ENCODE measurements at regions not wholly inside any gene's neighbourhood (a gene's known extent, or its start where the extent isn't known, plus 50 kb on each side); places are given as distances from the start of the nearest gene placed in this dataset.

DNA sequence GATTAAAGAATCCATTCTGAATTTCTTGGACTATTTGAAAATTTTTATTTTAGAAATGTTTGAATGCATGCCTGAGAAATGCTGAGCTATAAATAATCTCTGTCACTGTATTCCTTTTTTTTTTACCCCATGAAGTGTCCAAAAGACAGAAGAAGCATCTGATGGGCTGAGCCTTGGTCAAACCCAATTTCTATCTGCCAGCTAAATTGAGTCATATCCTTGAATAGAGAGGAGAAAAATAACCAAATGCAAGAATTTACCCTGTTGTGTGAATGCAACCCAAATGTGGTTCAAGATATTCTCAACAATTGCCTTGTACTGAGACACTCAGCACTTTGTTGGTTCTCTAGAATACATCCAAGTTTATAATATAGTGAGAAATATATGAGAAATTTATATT, 223.5 kb downstream of the UBE2E3 start:
- TF ChIP-seq, protein P1, sequence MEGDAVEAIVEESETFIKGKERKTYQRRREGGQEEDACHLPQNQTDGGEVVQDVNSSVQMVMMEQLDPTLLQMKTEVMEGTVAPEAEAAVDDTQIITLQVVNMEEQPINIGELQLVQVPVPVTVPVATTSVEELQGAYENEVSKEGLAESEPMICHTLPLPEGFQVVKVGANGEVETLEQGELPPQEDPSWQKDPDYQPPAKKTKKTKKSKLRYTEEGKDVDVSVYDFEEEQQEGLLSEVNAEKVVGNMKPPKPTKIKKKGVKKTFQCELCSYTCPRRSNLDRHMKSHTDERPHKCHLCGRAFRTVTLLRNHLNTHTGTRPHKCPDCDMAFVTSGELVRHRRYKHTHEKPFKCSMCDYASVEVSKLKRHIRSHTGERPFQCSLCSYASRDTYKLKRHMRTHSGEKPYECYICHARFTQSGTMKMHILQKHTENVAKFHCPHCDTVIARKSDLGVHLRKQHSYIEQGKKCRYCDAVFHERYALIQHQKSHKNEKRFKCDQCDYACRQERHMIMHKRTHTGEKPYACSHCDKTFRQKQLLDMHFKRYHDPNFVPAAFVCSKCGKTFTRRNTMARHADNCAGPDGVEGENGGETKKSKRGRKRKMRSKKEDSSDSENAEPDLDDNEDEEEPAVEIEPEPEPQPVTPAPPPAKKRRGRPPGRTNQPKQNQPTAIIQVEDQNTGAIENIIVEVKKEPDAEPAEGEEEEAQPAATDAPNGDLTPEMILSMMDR (optimal IDR thresholded peaks at IDR 0.05 in 1 of 3, IDR thresholded peaks at IDR 0.05 in 1 of 3, conservative IDR thresholded peaks at IDR 0.05 in 1 of 3; ENCODE audit: extremely low read depth in 1 of 3, insufficient read depth in 2 of 3, low read length in 3 of 3), result no peak
- no peak for TF ChIP-seq EZH2 (IDR thresholded peaks at IDR 0.05; ENCODE audit: low read length)
